ENCODE measurements at regions not wholly inside any gene's neighbourhood (a gene's known extent, or its start where the extent isn't known, plus 50 kb on each side); places are given as distances from the start of the nearest gene placed in this dataset.

DNA sequence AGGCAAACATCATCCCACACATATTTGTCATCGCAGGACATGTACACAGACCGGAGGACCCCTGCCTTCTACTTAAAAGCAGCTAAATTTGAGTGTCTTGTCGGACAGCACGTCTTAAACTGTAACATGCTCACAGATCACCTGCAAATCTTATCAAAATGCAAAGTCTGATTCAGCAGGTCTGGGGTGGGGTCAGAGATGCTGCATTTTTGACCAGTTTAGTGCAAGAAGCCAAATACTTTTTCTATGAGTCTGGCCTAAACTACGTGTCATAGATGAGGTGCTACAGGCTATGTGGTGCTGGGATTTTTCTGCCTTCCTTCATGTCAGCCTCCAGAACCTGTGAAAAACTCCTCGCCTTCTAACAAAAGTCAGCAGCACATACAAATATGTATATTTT is 178.8 kb upstream of the LHX5 start:
- no peak overlapping the region for H3K4me3 ChIP-seq (ENCODE audit: control insufficient read depth, low read depth, low read length)
- TF ChIP-seq, protein P1, sequence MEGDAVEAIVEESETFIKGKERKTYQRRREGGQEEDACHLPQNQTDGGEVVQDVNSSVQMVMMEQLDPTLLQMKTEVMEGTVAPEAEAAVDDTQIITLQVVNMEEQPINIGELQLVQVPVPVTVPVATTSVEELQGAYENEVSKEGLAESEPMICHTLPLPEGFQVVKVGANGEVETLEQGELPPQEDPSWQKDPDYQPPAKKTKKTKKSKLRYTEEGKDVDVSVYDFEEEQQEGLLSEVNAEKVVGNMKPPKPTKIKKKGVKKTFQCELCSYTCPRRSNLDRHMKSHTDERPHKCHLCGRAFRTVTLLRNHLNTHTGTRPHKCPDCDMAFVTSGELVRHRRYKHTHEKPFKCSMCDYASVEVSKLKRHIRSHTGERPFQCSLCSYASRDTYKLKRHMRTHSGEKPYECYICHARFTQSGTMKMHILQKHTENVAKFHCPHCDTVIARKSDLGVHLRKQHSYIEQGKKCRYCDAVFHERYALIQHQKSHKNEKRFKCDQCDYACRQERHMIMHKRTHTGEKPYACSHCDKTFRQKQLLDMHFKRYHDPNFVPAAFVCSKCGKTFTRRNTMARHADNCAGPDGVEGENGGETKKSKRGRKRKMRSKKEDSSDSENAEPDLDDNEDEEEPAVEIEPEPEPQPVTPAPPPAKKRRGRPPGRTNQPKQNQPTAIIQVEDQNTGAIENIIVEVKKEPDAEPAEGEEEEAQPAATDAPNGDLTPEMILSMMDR (conservative IDR thresholded peaks at IDR 0.05; ENCODE audit: control insufficient read depth, insufficient read depth, low read depth, low read length) = no peak
- DNase-seq (ENCODE audit: low read depth) = no peak

DNA sequence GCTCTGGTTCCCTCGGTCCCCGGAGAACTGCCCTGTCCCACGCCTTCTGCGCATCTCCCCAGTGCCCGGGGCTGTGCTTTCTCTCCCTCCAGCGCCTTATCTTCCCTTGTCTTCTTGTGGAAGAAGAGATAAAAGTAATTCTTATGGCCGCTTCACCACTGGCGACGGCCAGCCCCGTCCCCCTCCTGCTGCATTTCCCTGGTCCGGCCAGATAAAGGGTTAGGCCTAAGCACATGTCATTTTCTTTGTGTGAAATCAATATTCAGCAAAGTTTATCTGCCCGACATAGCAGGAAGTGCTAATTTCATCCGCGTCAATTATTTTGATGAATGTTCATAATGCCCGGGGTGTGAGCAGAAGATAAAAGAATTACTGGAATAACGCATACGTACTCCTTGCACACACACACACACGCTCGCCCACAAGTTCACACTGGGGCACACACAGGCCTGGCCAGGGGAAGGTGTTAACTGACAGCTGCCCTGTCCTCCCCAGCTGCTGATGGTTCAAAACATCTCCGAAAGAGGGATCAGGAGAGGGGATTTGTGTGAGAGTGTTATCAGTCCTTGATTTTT is 177.7 kb upstream of the LHX5 start:
- H3K4me3 ChIP-seq (ENCODE audit: control insufficient read depth, low read depth, low read length) = no peak overlapping the region
- TF ChIP-seq, protein P1 (conservative IDR thresholded peaks at IDR 0.05; ENCODE audit: control insufficient read depth, insufficient read depth, low read depth, low read length) = no peak
- no peak for DNase-seq (ENCODE audit: low read depth)

DNA sequence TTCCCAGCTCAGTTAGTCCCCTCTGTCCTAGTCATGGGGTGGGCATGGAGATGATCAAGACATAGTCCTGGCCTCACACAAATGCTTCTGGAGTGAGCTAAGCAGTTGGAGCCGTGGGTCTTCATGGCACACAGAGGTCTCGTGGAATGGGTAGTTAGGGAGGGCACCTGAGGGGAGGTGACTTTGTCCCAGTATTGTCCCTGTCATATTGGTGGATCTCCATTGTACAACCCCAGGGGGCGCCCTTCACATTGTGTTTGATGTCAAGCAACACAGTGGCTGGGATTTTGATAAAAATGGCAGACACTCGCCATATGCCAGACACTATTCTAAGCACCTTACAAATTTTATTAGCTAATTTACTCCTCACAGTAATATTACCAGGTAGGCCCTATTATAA is 175.4 kb upstream of the LHX5 start:
- TF ChIP-seq, protein P1 (conservative IDR thresholded peaks at IDR 0.05; ENCODE audit: control insufficient read depth, insufficient read depth, low read depth, low read length) = no peak
- H3K4me3 ChIP-seq (ENCODE audit: control insufficient read depth, low read depth, low read length) = no peak overlapping the region
- DNase-seq (ENCODE audit: low read depth) = no peak

DNA sequence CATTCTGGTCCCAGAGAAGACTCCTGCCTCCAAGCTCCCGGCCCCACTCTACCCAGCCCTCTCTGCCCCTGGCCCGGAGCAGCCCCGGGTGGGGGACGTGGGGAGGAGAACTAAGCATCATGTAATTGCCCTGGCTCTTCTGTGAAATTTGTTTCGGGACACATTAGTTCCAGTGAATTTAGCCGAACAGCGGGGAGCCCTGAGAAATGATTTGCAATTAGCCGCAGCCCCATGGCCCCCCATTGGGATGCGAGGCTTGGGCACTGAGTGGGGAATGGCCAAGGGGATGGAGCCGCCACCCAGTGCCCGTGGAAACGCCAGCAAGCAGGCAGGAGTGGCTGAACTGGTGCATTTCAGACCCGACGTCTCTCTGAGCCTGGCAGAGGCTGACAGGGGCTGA is 173.9 kb upstream of the LHX5 start:
- TF ChIP-seq, protein P1 (conservative IDR thresholded peaks at IDR 0.05; ENCODE audit: control insufficient read depth, insufficient read depth, low read depth, low read length) = no peak
- no peak overlapping the region for H3K4me3 ChIP-seq (ENCODE audit: control insufficient read depth, low read depth, low read length)
- DNase-seq (ENCODE audit: low read depth) = no peak

DNA sequence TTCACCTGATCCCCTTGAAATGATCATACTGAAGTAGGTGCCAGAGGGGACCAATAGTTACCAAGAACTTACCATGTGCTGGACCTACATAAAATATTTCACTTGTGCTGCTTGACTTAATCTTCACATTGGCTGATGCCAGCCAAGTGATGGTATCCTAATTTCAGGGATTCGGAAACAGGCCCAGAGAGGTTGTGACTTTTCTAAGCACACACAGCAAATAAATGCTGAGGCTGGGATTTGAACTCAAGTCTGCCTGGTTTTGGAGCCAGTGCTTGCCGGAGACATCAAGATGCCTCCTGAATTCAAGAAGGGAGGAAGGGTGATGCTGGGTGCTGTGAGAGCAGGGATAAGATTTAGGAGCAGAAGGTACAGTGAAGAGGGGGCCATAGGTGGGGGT is 173.5 kb upstream of the LHX5 start:
- TF ChIP-seq, protein P1 (conservative IDR thresholded peaks at IDR 0.05; ENCODE audit: control insufficient read depth, insufficient read depth, low read depth, low read length) = no peak
- no peak for DNase-seq (ENCODE audit: low read depth)
- no peak overlapping the region for H3K4me3 ChIP-seq (ENCODE audit: control insufficient read depth, low read depth, low read length)

DNA sequence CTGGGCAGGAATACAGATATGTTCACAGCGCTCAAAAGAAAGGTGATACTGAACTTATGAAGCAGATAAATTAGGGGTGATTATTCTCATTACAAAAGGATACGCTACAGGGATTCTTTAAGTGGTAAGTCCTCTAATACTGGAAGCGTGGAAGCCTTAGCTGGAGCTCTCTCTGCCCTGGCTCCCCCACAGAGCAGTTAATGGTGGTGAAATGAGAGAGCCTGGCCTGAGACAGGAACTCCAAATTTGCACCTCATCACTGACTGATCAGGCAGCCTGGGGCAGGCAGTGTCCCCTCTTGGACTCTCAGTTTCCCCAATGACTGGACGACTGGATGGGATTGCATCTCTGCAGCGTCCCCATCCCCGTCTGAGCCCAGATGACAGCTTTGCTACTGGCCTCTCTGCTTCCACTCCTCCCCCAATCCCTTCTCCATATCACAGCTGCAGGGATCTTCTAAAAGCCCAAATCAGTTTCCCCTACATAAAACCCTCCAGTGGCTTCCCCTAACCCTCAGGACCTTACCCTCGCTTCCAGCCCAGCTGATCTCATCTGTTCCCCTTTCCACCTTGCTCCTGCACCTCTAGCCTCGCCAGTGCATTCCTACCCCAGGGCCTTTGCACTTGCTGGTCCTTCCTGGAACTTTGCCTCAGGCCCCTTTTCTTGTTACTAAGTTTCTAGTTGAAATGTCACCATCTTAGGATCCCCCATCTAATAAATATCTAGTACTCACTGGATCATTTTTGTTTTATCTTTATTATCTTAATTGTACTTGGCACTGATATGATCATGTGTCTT is 171.7 kb upstream of the LHX5 start:
- TF ChIP-seq, protein P1 (conservative IDR thresholded peaks at IDR 0.05; ENCODE audit: control insufficient read depth, insufficient read depth, low read depth, low read length) = no peak
- no peak overlapping the region for H3K4me3 ChIP-seq (ENCODE audit: control insufficient read depth, low read depth, low read length)
- no peak for DNase-seq (ENCODE audit: low read depth)

Data from fibroblast of mammary gland (primary cell).